Activated T-cell treated with anti-CD3 and anti-CD28 coated beads, Interleukin-2, amount 50 U/mL, for 72 hours (primary cell): ENCODE measurements at regions not wholly inside any gene's neighbourhood (a gene's known extent, or its start where the extent isn't known, plus 50 kb on each side); places are given as distances from the start of the nearest gene placed in this dataset.
A peak's percentile ranks its signal among the peaks of the same experiment; 100 is the strongest.

Experiments used
- ATAC-seq, 2 donors: fragments of 150-1000 bp; cut with Tn5 transposase; replicated peaks in 1 of 2; 2 replicates each; pipeline ENCODE4 v1.10.0; 2021; ENCODE audit warnings: moderate library complexity in 2 of 2, mild to moderate bottlenecking in 1 of 2
- DNase-seq, 2 donors: peaks; one replicate each; pipeline ENCODE4 v3.0.0; 2021 to 2022; ENCODE audit warnings: mixed read lengths in 1 of 2
- H3K27ac Mint-ChIP-seq: one replicate; pipeline ENCODE4 v1.8.0; 2022; ENCODE audit warnings: mild to moderate bottlenecking, moderate library complexity, mixed read lengths
- H3K27me3 Mint-ChIP-seq: one replicate; pipeline ENCODE4 v1.8.0; 2022; ENCODE audit warnings: low read depth, mixed read lengths
- H3K36me3 Mint-ChIP-seq, 2 donors: one replicate each; pipeline ENCODE4 v1.8.0; 2022; ENCODE audit warnings: mixed read lengths in 2 of 2, mild to moderate bottlenecking in 1 of 2; ENCODE audit not compliant: insufficient read depth in 2 of 2
- H3K4me1 Mint-ChIP-seq: one replicate; pipeline ENCODE4 v1.8.0; 2022; ENCODE audit warnings: low read depth, mixed read lengths
- H3K4me3 Mint-ChIP-seq, 2 donors: one replicate each; pipeline ENCODE4 v1.8.0; 2022; ENCODE audit warnings: mild to moderate bottlenecking in 2 of 2, mixed read lengths in 2 of 2, moderate library complexity in 2 of 2
- H3K9me3 Mint-ChIP-seq, 2 donors: one replicate each; pipeline ENCODE4 v1.8.0; 2022; ENCODE audit warnings: mixed read lengths in 2 of 2

DNA sequence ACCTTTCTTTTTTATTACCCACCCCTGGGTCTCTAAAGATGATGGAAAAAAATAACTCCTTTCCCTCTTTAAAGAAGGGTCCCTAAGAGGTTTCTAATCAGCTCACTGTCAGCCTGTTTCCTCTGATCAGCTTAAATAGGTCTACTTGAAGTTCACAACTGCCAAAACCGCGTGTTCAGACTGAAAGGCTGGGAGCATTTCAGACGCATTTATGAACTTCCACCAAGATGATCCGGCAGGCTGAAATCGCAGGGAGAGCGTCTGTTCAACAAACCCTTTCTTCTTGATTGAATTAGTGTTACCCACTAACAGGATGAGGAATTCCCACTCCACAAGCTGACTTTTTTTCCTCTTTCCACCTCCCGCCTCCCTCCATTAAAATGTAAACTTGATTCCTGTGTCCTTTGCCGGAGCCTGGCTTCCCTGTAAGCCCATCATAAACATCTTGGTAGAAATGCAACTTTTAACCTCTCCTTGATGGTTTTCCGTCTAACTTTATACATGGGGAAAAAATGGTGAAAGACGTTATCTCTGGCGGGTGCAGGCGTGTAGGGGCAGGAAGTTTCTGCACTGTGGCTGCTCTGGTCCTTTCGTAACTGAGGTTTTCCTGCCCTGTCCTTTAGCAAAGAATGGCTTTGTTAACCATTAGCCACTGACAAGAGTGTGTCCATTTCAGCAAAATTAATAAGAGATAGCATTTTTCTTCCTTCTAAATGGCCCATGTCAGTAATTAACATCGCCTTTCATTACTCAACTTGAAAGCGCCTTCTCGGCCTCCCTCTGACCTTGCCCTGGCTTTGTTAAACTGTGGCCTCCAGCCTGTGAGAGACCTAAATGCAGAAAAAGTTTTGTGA is 130.7 kb downstream of the BAMBI start:
- Mint-ChIP-seq H3K27ac (no peak overlapping the region), H3K4me1 (no peaks in the 10 kb centered on the region), H3K9me3 (no peaks in the 10 kb centered on the region), H3K27me3 (peaks cover 45% of the 10 kb centered on the region), H3K36me3 (peaks cover 0 to 1% of the 10 kb centered on the region in 2 donors), H3K4me3 (no peak overlapping the region)
- DNase-seq: no peak
- ATAC-seq: no peak

DNA sequence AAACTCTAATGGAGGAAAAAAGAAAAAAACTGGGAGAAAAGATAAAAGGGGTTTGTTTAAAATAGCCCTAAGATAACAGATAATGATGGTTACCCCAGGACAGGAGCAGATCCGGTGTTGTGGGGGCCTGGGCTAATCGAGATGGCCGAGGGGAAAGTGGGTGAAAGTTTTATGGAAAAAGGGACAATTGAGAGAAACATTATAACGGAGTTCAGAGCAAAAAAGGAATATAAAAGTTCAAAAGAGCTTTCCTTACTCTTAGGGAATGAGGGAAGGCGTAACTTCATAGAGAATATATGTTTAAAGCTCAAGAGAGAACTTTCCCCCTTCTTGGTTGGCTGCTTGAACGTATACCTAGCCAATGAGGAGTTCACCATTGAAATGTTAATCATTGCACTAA is 131.4 kb downstream of the BAMBI start:
- no peak overlapping the region for H3K27ac Mint-ChIP-seq
- peaks cover 45% of the 10 kb centered on the region for H3K27me3 Mint-ChIP-seq
- no peaks in the 10 kb centered on the region for H3K4me1 Mint-ChIP-seq
- DNase-seq: no peak
- H3K4me3 Mint-ChIP-seq: no peak overlapping the region
- ATAC-seq: no peak
- H3K9me3 Mint-ChIP-seq: no peaks in the 10 kb centered on the region
- H3K36me3 Mint-ChIP-seq: peaks cover 0 to 1% of the 10 kb centered on the region in 2 donors

DNA sequence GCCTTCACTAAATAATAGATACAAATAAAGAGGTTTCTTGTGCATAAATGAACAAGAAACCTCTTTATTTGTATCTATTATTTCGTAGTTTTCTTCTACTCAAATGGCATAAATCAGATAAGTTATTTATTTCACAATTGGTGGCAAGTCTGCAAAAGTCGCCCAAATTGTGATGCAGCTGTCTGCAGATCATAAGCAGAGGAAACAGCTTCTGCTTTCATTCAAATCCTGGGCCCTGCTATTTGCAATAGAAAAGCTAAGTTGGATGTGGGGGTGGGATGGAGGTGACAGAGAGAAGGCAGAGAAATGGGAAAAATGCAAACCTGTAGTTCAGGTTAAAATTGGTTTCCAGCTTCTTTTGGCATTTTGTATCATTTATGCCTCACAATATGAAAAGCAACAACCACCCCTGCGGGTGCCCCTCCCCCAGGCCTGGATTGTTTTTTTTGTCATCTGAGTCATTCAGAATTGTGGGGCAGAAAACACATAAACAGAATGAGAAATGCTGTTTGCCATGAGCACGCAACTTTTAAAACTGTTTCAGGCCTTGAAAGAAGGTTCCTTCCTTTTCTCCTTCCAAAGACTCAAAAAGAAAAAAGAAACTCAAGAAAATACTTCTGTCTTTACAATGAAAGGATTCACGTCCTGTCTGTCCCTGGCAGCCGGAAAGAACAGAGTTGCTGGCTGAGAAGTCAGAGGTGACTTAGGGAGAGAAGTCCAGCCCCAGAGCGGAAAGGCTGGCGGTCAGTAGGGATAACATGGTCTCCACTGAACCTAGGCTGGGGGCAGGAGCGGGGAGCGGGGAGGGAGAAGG is 132.9 kb downstream of the BAMBI start:
- H3K27me3 Mint-ChIP-seq: peaks cover 41% of the 10 kb centered on the region
- H3K4me1 Mint-ChIP-seq: no peaks in the 10 kb centered on the region
- H3K9me3 Mint-ChIP-seq: no peaks in the 10 kb centered on the region
- no peak overlapping the region for H3K27ac Mint-ChIP-seq
- DNase-seq: no peak
- peaks cover 1 to 2% of the 10 kb centered on the region in 2 donors for H3K36me3 Mint-ChIP-seq
- no peak for ATAC-seq
- no peak overlapping the region for H3K4me3 Mint-ChIP-seq

DNA sequence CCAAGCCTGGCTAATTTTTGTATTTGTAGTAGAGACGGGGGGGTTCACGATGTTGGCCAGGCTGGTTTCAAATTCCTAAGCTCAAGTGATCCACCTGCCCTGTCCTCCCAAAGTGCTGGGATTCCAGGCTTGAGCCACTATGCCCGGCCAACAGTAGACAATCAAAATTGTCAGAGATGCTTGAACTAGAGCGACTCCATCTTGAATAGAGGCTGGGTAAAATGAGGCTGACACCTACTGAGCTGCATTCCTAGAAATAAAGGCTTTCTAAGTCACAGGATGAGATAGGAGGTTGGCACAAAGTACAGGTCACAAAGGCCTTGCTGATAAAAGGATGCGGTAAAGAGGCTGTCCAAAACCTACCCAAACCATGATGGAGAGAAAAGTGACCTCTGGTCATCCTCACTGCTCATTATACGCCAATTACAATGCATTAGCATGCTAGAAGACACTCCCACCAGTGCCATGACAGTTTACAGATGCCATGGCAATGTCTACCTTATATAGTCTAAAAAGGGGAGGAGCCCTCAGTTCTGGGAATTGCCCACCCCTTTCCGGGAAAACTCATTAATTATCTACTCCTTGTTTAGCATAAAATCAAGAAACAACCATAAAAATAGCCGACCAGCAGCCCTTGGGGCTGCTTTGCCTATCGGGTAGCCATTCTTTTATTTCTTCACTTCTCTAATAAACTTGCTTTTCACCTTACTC is 134.5 kb downstream of the BAMBI start:
- ATAC-seq (no peak), DNase-seq (no peak)
- Mint-ChIP-seq H3K4me3 (no peak overlapping the region), H3K9me3 (no peaks in the 10 kb centered on the region), H3K36me3 (peaks cover 1 to 2% of the 10 kb centered on the region in 2 donors), H3K4me1 (no peaks in the 10 kb centered on the region), H3K27me3 (peaks cover 26% of the 10 kb centered on the region), H3K27ac (no peak overlapping the region)

GRCh38 chr10:28812384-28813372 is 135.4 kb downstream of the BAMBI start:
- H3K36me3 Mint-ChIP-seq: peaks cover 1 to 2% of the 10 kb centered on the region in 2 donors
- ATAC-seq: no peak
- H3K27ac Mint-ChIP-seq: peak overlapping the region; percentile 65
- no peaks in the 10 kb centered on the region for H3K9me3 Mint-ChIP-seq
- H3K4me1 Mint-ChIP-seq: no peaks in the 10 kb centered on the region
- H3K27me3 Mint-ChIP-seq: peaks cover 17% of the 10 kb centered on the region
- H3K4me3 Mint-ChIP-seq: no peak overlapping the region
- no peak for DNase-seq

DNA sequence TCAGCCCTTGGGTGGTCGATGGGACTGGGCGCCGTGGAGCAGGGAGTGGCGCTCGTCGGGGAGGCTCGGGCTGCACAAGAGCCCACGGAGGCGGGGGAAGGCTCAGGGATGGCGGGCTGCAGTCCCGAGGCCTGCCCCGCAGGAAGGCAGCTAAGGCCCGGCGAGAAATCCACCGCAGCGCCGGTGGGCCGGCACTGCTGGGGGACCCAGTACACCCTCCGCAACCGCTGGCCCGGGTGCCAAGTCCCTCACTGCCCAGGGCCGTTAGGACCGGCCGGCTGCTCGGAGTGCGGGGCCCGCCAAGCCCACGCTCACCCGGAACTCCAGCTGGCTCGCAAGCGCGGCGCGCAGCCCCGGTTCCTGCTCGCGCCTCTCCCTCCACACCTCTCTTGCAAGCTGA is 138.4 kb downstream of the BAMBI start:
- no peaks in the 10 kb centered on the region for H3K9me3 Mint-ChIP-seq
- H3K27ac Mint-ChIP-seq: no peak overlapping the region
- H3K4me1 Mint-ChIP-seq: no peaks in the 10 kb centered on the region
- DNase-seq (no peak), ATAC-seq (no peak)
- H3K27me3 Mint-ChIP-seq: peaks cover 5% of the 10 kb centered on the region
- peaks cover 0 to 2% of the 10 kb centered on the region in 2 donors for H3K36me3 Mint-ChIP-seq
- H3K4me3 Mint-ChIP-seq: no peak overlapping the region

DNA sequence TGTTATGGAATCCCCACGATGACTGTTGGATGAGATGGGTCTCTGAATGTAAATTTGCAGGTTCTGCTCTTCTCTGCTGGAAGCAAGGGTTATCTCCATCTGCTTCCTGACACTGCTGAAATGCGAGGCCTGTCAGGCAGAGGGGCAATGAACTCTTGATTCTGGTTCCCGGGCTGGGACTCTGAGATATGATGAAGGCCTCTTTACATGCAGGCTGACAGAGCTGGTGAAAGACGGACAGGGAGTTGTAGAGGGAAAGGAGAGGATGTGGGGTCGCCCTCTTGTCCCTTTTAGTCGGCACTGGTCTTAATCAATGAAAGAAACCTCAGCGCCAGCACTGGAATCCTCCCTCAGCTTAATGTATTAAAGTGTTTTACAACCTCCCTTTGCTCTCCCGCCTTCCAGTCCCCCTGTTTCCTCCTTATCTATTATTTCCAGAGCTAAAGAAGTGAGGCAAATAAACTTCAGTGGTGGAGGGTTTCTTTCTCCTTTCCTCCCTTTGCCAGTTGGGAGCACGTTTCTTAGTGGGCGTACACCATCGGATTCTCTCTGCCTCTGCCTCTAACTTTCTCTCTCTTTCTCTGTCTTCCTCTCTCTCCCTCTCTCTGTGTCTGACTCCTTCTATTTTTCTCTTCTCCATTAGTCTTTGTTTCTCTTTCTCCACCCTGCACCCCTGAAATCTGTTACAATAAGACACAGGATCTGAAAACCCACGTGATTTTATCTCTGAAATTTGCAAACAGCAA is 145.6 kb downstream of the BAMBI start:
- Mint-ChIP-seq H3K27ac (no peak overlapping the region), H3K4me1 (no peaks in the 10 kb centered on the region), H3K4me3 (no peak overlapping the region), H3K36me3 (no peaks in the 10 kb centered on the region), H3K27me3 (peaks cover 5% of the 10 kb centered on the region), H3K9me3 (no peaks in the 10 kb centered on the region)
- DNase-seq: no peak
- ATAC-seq: no peak

DNA sequence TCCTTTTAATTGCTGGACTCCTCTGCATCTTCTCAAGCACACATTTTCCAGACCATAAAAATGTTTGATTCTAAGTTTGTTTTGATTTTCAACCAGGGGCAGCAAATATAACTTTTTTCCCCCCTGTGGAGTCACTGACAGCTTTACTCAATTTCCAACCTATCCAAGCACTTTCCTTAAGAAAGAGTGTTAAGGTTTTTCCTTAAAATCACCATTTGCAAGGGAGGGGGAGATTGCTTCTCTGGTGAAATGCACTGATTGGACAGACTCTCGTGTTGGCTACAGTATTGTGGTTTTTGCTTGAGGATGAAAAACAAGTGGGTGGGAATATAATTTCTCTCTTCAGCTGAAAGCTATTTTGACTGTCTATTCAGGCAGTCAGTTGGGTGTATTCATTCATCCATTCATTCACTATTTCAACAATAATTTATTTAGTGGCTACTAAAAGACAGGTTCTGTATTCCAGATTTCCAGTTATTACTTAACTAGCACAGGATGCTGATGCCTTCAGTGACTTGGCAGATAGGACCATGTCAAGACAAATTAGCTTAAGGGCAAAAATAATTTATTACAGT is 146.3 kb downstream of the BAMBI start:
- Mint-ChIP-seq H3K9me3 (no peaks in the 10 kb centered on the region), H3K27ac (no peak overlapping the region), H3K36me3 (no peaks in the 10 kb centered on the region), H3K27me3 (peaks cover 5% of the 10 kb centered on the region), H3K4me3 (no peak overlapping the region), H3K4me1 (no peaks in the 10 kb centered on the region)
- ATAC-seq (no peak), DNase-seq (no peak)

DNA sequence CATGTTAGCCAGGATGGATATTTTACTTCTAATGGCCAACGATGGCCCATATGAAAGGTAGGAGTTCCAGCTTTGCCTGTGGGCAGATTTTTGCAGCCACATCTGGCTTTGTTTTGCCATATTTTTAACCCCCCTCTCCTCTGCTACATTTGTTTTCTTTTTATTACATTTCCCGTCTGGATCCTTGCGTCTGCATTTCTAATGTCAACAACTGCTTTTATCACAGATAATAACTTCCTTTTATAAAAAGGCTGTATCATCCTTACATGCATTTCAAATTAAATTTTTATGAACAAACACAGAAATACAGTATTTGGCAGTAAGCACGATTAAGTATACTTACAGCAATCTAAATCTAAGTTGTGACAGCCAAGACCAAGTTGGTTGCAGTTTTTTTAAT is 156.0 kb downstream of the BAMBI start:
- H3K4me3 Mint-ChIP-seq: no peak overlapping the region
- no peaks in the 10 kb centered on the region for H3K4me1 Mint-ChIP-seq
- H3K9me3 Mint-ChIP-seq: no peaks in the 10 kb centered on the region
- H3K27ac Mint-ChIP-seq: peak overlapping the region; percentile 54
- ATAC-seq: no peak
- H3K36me3 Mint-ChIP-seq: no peaks in the 10 kb centered on the region
- no peaks in the 10 kb centered on the region for H3K27me3 Mint-ChIP-seq
- no peak for DNase-seq

DNA sequence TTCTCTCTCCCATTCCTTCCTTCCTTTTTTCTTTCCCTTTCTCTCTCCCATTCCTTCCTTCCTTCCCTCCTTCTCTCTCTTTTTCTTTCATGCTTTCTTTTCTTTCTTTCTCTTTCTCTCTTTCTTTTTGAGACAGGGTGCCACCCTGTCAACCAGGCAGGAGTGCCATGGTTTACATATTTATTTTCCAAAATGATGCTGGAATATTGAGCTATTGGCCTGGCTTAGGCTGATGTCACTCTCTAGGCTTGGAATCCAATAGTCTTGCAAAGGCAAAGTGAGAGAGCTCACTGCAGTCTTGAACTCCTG is 159.1 kb downstream of the BAMBI start:
- Mint-ChIP-seq H3K27ac (no peak overlapping the region), H3K36me3 (no peaks in the 10 kb centered on the region), H3K4me1 (no peaks in the 10 kb centered on the region), H3K27me3 (no peaks in the 10 kb centered on the region), H3K4me3 (no peak overlapping the region), H3K9me3 (no peaks in the 10 kb centered on the region)
- DNase-seq: no peak
- no peak for ATAC-seq

- H3K4me1 Mint-ChIP-seq: no peaks in the 10 kb centered on the region
- no peak overlapping the region for H3K27ac Mint-ChIP-seq
- ATAC-seq (no peak), DNase-seq (no peak)
- no peak overlapping the region for H3K4me3 Mint-ChIP-seq
- no peaks in the 10 kb centered on the region for H3K9me3 Mint-ChIP-seq
- no peaks in the 10 kb centered on the region for H3K27me3 Mint-ChIP-seq
- no peaks in the 10 kb centered on the region for H3K36me3 Mint-ChIP-seq
Measured at GRCh38 chr10:28837613-28838390, 160.5 kb downstream of the BAMBI start.
